Skeletal muscle satellite cell (primary cell): ENCODE measurements at regions not wholly inside any gene's neighbourhood (a gene's known extent, or its start where the extent isn't known, plus 50 kb on each side); places are given as distances from the start of the nearest gene placed in this dataset.

ENCODE experiments used
- H3K27me3 ChIP-seq: 2 replicates; pipeline ENCODE4 v1.7.0; 2013; ENCODE audit warnings: low read length; ENCODE audit not compliant: control insufficient read depth, insufficient read depth
- H3K36me3 ChIP-seq: 2 replicates; pipeline ENCODE4 v1.7.0; 2013; ENCODE audit warnings: mild to moderate bottlenecking, control low read depth, low read length; ENCODE audit not compliant: insufficient read depth
- H3K4me1 ChIP-seq: 2 replicates; pipeline ENCODE4 v1.7.0; 2013; ENCODE audit warnings: low read length; ENCODE audit not compliant: control insufficient read depth, insufficient read depth
- H3K4me2 ChIP-seq: 2 replicates; pipeline ENCODE4 v1.7.0; 2013; ENCODE audit warnings: mild to moderate bottlenecking, low read length
- H3K4me3 ChIP-seq: 2 replicates; pipeline ENCODE4 v1.7.0; 2013; ENCODE audit warnings: low read length
- H3K9ac ChIP-seq: 2 replicates; pipeline ENCODE4 v1.7.0; 2013; ENCODE audit warnings: mild to moderate bottlenecking, low read depth, low read length, moderate library complexity
- H3K9me3 ChIP-seq: replicated peaks from 2 replicates; pipeline ENCODE4 v1.7.0; 2013; ENCODE audit warnings: mild to moderate bottlenecking, control low read depth, low read length

- Histone ChIP-seq H3K27me3 (peaks cover 3% of the 10 kb centered on the region), H3K4me1 (peaks cover 18% of the 10 kb centered on the region), H3K4me2 (no peak overlapping the region), H3K4me3 (no peak overlapping the region), H3K9ac (no peak overlapping the region), H3K36me3 (no peaks in the 10 kb centered on the region), H3K9me3 (no peaks in the 10 kb centered on the region)
These were observed 133.9 kb upstream of the FUT8 start for GRCh38 chr14:65278589-65278988.

GRCh38 chr14:65279510-65279909, 133.0 kb upstream of the FUT8 start:
- Histone ChIP-seq H3K4me2 (no peak overlapping the region), H3K4me1 (peaks cover 18% of the 10 kb centered on the region), H3K27me3 (no peaks in the 10 kb centered on the region), H3K4me3 (no peak overlapping the region), H3K36me3 (no peaks in the 10 kb centered on the region), H3K9ac (no peak overlapping the region), H3K9me3 (no peaks in the 10 kb centered on the region)

- Histone ChIP-seq H3K27me3 (no peaks in the 10 kb centered on the region), H3K9ac (no peak overlapping the region), H3K4me3 (no peak overlapping the region), H3K4me1 (peaks cover 18% of the 10 kb centered on the region), H3K9me3 (no peaks in the 10 kb centered on the region), H3K4me2 (no peak overlapping the region), H3K36me3 (no peaks in the 10 kb centered on the region)
These were observed 132.6 kb upstream of the FUT8 start for GRCh38 chr14:65279958-65280357.

GRCh38 chr14:65280653-65281052, 131.9 kb upstream of the FUT8 start:
- H3K4me1 ChIP-seq, result peaks cover 18% of the 10 kb centered on the region
- H3K36me3 ChIP-seq, result no peaks in the 10 kb centered on the region
- H3K27me3 ChIP-seq, result no peaks in the 10 kb centered on the region
- H3K4me3 ChIP-seq, result no peak overlapping the region
- no peak overlapping the region for H3K4me2 ChIP-seq
- H3K9me3 ChIP-seq, result no peaks in the 10 kb centered on the region
- H3K9ac ChIP-seq, result no peak overlapping the region

- H3K9me3 ChIP-seq, result no peaks in the 10 kb centered on the region
- H3K27me3 ChIP-seq, result no peaks in the 10 kb centered on the region
- peaks cover 18% of the 10 kb centered on the region for H3K4me1 ChIP-seq
- peak overlapping the region; percentile 73 for H3K4me2 ChIP-seq
- H3K9ac ChIP-seq, result peak overlapping the region; percentile 44
- H3K4me3 ChIP-seq, result peak overlapping the region; percentile 12
- no peaks in the 10 kb centered on the region for H3K36me3 ChIP-seq
These were observed 130.3 kb upstream of the FUT8 start for GRCh38 chr14:65281991-65282895.

- H3K36me3 ChIP-seq, result no peaks in the 10 kb centered on the region
- peaks cover 18% of the 10 kb centered on the region for H3K4me1 ChIP-seq
- H3K9me3 ChIP-seq, result no peaks in the 10 kb centered on the region
- H3K9ac ChIP-seq, result peak overlapping the region; percentile 22
- peak overlapping the region; percentile 73 for H3K4me2 ChIP-seq
- H3K27me3 ChIP-seq, result no peaks in the 10 kb centered on the region
- H3K4me3 ChIP-seq, result peak overlapping the region; percentile 12
These were observed 129.7 kb upstream of the FUT8 start for GRCh38 chr14:65282896-65283253.

- Histone ChIP-seq H3K4me1 (peaks cover 31% of the 10 kb centered on the region), H3K36me3 (no peaks in the 10 kb centered on the region), H3K4me3 (no peak overlapping the region), H3K9ac (no peak overlapping the region), H3K27me3 (no peaks in the 10 kb centered on the region), H3K9me3 (no peaks in the 10 kb centered on the region), H3K4me2 (no peak overlapping the region)
These were observed 126.1 kb upstream of the FUT8 start for GRCh38 chr14:65286443-65286842.

- H3K27me3 ChIP-seq, result no peaks in the 10 kb centered on the region
- peaks cover 21% of the 10 kb centered on the region for H3K4me1 ChIP-seq
- no peaks in the 10 kb centered on the region for H3K9me3 ChIP-seq
- no peak overlapping the region for H3K4me3 ChIP-seq
- H3K36me3 ChIP-seq, result no peaks in the 10 kb centered on the region
- H3K4me2 ChIP-seq, result no peak overlapping the region
- H3K9ac ChIP-seq, result no peak overlapping the region
These were observed 125.0 kb upstream of the FUT8 start for GRCh38 chr14:65287264-65288131.

GRCh38 chr14:65290830-65291229, 121.7 kb upstream of the FUT8 start:
- Histone ChIP-seq H3K27me3 (no peaks in the 10 kb centered on the region), H3K36me3 (no peaks in the 10 kb centered on the region)

GRCh38 chr14:65291531-65291930, 121.0 kb upstream of the FUT8 start:
- no peaks in the 10 kb centered on the region for H3K9me3 ChIP-seq
- no peaks in the 10 kb centered on the region for H3K27me3 ChIP-seq
- peaks cover 13% of the 10 kb centered on the region for H3K4me1 ChIP-seq
- H3K4me2 ChIP-seq, result no peak overlapping the region
- H3K36me3 ChIP-seq, result no peaks in the 10 kb centered on the region
- no peak overlapping the region for H3K4me3 ChIP-seq
- no peak overlapping the region for H3K9ac ChIP-seq

More at GRCh38 chr14:65290830-65291229, 121.7 kb upstream of the FUT8 start:
- Histone ChIP-seq H3K9me3 (no peaks in the 10 kb centered on the region), H3K4me3 (no peak overlapping the region), H3K9ac (no peak overlapping the region), H3K4me1 (peaks cover 13% of the 10 kb centered on the region), H3K4me2 (peak overlapping the region; percentile 2)

GRCh38 chr14:65294816-65295215, 117.7 kb upstream of the FUT8 start:
- Histone ChIP-seq H3K4me1 (peaks cover 11% of the 10 kb centered on the region), H3K9me3 (no peaks in the 10 kb centered on the region), H3K36me3 (no peaks in the 10 kb centered on the region), H3K4me3 (no peak overlapping the region), H3K27me3 (no peaks in the 10 kb centered on the region), H3K9ac (no peak overlapping the region), H3K4me2 (no peak overlapping the region)
